Coronary artery (tissue), 2 donors: ENCODE measurements at regions not wholly inside any gene's neighbourhood (a gene's known extent, or its start where the extent isn't known, plus 50 kb on each side); places are given as distances from the start of the nearest gene placed in this dataset.

Source experiments
- DNase-seq: peaks from one replicate; pipeline ENCODE4 v3.0.0-alpha.2; 2017; ENCODE audit warnings: low spot score
- H3K27ac ChIP-seq, 2 donors: fragments of 200-600 bp; sonication (generic); one replicate each; pipeline ENCODE4 v1.5.1; 2016 to 2019
- H3K4me3 ChIP-seq: fragments of 200-600 bp; sonication (generic); 2 replicates; pipeline ENCODE4 v1.5.1; 2016; ENCODE audit warnings: mild to moderate bottlenecking, moderate library complexity
- CTCF ChIP-seq: fragments of 200-600 bp; sonication (generic); IDR thresholded peaks from one replicate; pipeline ENCODE4 v1.5.1; 2019; ENCODE audit warnings: antibody characterized with exemption

DNA sequence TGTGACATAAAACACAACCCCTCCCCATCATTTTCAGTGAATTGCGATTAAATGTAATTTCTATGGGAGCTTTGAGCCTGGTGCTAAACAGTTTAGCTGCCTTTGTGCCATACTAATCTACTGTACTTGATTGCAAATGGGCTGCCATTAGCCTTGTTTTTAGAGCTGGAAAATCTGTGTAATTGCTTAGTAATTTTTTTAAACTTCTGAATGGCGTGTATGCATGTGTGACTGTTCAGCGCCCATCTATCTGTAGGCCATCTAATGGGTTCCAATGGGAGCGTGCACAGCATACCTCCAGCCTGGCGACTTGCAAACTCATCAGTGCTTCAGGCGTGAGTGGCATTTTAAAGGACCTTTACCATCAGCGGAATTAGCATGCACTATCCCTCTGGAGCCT is 142.7 kb upstream of the KIRREL3 start:
- DNase-seq = no peak
- TF ChIP-seq CTCF = no peak
- Histone ChIP-seq H3K27ac (no peak overlapping the region), H3K4me3 (no peak overlapping the region)

DNA sequence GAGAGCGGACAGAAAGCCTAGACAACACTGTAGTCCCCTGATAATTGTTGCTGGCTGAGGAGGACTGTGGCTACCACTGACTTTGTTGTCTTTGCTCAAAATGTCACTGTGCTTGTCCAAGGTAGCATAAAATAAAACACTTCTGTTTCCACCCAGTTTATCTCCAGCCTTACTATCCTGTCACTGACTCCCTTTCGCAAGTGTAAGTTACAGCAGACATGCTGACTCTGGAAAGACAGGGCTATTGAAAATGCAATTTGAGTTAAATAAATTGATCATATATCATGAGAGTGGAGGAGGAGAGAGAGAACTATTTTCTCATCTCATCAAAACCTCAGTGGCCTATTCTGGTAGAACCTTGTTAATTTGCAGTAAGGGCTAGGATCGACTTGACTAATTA is 138.0 kb upstream of the KIRREL3 start:
- no peak for TF ChIP-seq CTCF
- no peak overlapping the region for H3K4me3 ChIP-seq
- no peak overlapping the region for H3K27ac ChIP-seq
- DNase-seq = no peak

DNA sequence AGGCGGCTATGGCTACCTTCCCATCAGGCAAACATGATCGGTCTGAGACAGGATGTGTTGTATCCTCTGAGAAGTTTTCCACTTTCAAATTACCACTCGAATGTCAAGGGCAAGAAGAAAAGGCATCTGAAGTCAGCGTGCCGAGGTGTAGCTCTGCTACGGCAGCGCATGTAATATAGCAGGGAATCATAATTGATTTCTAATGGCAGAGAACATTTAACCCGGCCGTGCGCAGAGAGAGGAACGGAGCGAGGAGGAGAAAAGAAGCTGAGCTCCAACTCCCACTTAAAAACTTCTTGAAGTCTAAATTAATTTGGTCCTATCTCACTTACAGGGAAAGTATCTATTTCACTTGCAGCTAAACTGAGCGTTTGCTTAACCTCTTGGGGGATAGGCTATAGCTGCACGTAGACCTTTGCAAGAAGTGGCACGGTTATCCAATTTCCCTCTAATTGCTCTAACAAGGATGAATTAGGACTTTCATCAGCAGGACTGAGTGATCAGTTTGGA is 137.3 kb upstream of the KIRREL3 start:
- H3K4me3 ChIP-seq = no peak overlapping the region
- DNase-seq = no peak
- no peak for TF ChIP-seq CTCF
- H3K27ac ChIP-seq = no peak overlapping the region

DNA sequence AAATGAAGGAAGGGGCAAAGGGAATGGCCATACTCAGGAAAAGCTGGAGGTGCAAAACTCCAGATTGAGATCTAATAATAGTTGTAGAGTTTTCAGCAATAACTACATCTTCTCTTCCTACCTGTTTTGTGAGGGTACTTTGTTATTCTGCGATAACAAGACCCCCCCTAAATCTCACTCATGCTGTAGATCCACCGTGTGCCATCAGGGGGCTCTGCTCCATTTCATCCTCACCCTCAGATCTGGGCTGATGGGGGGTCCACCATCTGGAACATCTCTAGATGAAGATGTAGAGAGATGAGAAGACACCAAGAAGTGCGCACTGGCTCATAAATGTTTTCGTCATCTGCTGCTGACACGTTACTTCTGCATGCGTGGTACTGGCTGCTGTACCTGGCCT is 135.9 kb upstream of the KIRREL3 start:
- no peak for DNase-seq
- Histone ChIP-seq H3K4me3 (no peak overlapping the region), H3K27ac (no peak overlapping the region)
- no peak for TF ChIP-seq CTCF

- no peak overlapping the region for H3K4me3 ChIP-seq
- no peak for DNase-seq
- no peak overlapping the region for H3K27ac ChIP-seq
- no peak for TF ChIP-seq CTCF
Observed at GRCh38 chr11:127135256-127135655, 134.7 kb upstream of the KIRREL3 start.

DNA sequence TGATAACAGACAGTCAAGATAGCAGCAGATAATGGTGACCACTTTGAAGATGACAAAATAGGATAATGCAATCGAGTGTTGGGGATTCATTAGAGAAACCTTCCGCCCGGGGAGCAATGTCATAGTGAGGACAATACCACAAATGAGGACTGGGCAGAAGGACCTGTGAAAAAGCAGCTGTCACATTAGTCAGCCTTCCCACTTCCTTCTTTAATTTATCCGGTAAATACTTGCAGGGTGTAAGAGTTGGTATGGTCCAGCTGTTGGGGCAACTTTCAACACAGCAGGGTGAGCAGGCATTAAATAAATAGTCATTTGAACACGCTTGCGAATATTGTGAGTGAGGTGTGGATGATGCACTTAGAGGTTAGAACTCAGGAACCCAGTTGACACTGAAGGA is 132.5 kb upstream of the KIRREL3 start:
- no peak for DNase-seq
- no peak for TF ChIP-seq CTCF
- Histone ChIP-seq H3K4me3 (no peak overlapping the region), H3K27ac (no peak overlapping the region)

GRCh38 chr11:127130321-127130720 is 129.8 kb upstream of the KIRREL3 start:
- H3K4me3 ChIP-seq = no peak overlapping the region
- no peak for TF ChIP-seq CTCF
- DNase-seq = no peak
- no peak overlapping the region for H3K27ac ChIP-seq
